ENCODE measurements at regions not wholly inside any gene's neighbourhood (a gene's known extent, or its start where the extent isn't known, plus 50 kb on each side); places are given as distances from the start of the nearest gene placed in this dataset.
"Not testable (repeated sequence)": the region's sequence is repeated elsewhere in the genome, so short reads cannot be mapped to it uniquely, and the experiment has no call there.

DNA sequence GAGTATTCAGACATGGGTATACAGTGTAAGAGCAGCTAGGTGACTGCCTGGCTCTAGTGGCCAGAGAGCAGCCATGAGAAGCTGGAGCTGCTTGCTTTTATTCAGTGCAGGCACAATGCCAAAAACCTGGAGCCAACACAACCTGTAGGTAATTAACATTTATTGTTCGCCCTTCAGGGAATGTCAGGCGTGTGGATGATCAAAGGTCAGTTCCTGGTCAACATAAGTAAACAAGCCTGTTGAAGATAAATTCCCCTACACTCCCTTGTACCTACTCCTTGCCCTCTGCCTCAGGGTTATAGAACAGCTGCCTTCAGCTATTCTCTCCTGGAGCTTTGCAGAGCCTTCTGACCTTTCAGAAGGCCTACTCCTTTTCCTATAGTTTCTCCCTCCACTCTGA, 323.7 kb upstream of the PCSK5 start:
- TF ChIP-seq ZFP3, ESRRG (CRISPR knock-in tag; IDR thresholded peaks at IDR 0.05): not testable (repeated sequence)

Measured in SK-N-SH treated with all-trans-retinoic acid at 6 μM for 48 hours (cell line).